Esophagus muscularis mucosa (tissue), 3 donors: ENCODE measurements at regions not wholly inside any gene's neighbourhood (a gene's known extent, or its start where the extent isn't known, plus 50 kb on each side); places are given as distances from the start of the nearest gene placed in this dataset.

Experiments
- POLR2AphosphoS5 ChIP-seq, 2 donors: sonication (generic); formaldehyde crosslinking; IDR thresholded peaks; one replicate each; pipeline ENCODE4 v1.6.1; 2017; ENCODE audit warnings: antibody characterized with exemption in 2 of 2
- TF ChIP-seq, protein P1 (sequence below), 3 experiments: fragments of 200-600 bp in 2 of 3; fragments of 450-650 bp in 1 of 3; sonication (generic) in 2 of 3; IDR thresholded peaks; one replicate each; pipeline ENCODE4 v1.5.1; 2017 to 2019; ENCODE audit warnings: antibody characterized with exemption in 3 of 3, mild to moderate bottlenecking in 2 of 3, moderate library complexity in 1 of 3

DNA sequence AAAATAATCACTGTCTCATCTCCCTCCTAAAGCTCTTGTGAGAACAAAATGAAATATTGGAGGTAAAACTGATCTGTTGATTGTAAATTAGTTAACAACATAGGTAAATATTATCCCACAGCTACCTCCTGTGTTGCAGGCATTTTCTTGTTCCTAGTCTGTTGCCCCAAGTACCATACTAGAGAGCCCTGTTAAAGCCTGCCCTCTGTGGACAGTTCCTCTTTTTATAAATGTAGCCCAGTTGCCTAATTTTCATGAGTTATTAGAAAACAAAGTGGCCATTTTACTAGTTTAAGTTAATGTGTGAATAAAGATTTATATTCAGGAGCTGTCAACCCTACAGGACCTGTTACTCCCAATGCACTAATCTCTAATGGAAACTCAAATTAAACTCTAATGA lies 180.0 kb upstream of the KCND3 start:
- no peak for TF ChIP-seq POLR2AphosphoS5 (IDR thresholded peaks at IDR 0.05)
- TF ChIP-seq, protein P1, sequence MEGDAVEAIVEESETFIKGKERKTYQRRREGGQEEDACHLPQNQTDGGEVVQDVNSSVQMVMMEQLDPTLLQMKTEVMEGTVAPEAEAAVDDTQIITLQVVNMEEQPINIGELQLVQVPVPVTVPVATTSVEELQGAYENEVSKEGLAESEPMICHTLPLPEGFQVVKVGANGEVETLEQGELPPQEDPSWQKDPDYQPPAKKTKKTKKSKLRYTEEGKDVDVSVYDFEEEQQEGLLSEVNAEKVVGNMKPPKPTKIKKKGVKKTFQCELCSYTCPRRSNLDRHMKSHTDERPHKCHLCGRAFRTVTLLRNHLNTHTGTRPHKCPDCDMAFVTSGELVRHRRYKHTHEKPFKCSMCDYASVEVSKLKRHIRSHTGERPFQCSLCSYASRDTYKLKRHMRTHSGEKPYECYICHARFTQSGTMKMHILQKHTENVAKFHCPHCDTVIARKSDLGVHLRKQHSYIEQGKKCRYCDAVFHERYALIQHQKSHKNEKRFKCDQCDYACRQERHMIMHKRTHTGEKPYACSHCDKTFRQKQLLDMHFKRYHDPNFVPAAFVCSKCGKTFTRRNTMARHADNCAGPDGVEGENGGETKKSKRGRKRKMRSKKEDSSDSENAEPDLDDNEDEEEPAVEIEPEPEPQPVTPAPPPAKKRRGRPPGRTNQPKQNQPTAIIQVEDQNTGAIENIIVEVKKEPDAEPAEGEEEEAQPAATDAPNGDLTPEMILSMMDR (IDR thresholded peaks at IDR 0.05): no peak
